Muscle layer of colon (tissue), 2 donors: ENCODE measurements at regions not wholly inside any gene's neighbourhood (a gene's known extent, or its start where the extent isn't known, plus 50 kb on each side); places are given as distances from the start of the nearest gene placed in this dataset.
"Not testable (repeated sequence)": the region's sequence is repeated elsewhere in the genome, so short reads cannot be mapped to it uniquely, and the experiment has no call there.

Source experiments
- H3K27ac ChIP-seq: one replicate; pipeline ENCODE4 v1.7.0; 2013; ENCODE audit warnings: low read depth, mild to moderate bottlenecking, low read length, moderate library complexity
- H3K27me3 ChIP-seq, 2 donors: one replicate each; pipeline ENCODE4 v1.7.0; 2013; ENCODE audit warnings: low read length in 2 of 2, mild to moderate bottlenecking in 2 of 2; ENCODE audit not compliant: insufficient read depth in 2 of 2, control insufficient read depth in 1 of 2
- H3K36me3 ChIP-seq: one replicate; pipeline ENCODE4 v1.7.0; 2013; ENCODE audit warnings: mild to moderate bottlenecking, low read length; ENCODE audit not compliant: insufficient read depth
- H3K4me1 ChIP-seq: one replicate; pipeline ENCODE4 v1.7.0; 2013; ENCODE audit warnings: mild to moderate bottlenecking, low read length; ENCODE audit not compliant: insufficient read depth
- H3K4me3 ChIP-seq, 2 donors: one replicate each; pipeline ENCODE4 v1.7.0; 2013; ENCODE audit warnings: low read length in 2 of 2, low read depth in 1 of 2, mild to moderate bottlenecking in 1 of 2, moderate library complexity in 1 of 2
- H3K9ac ChIP-seq: one replicate; pipeline ENCODE4 v1.7.0; 2013; ENCODE audit warnings: low read length
- H3K9me3 ChIP-seq: one replicate; pipeline ENCODE4 v1.7.0; 2013; ENCODE audit warnings: mild to moderate bottlenecking, low read length
- donor health status: abdominal sarcoma.
- donor health status: Adenocarcinoma of cecum.

DNA sequence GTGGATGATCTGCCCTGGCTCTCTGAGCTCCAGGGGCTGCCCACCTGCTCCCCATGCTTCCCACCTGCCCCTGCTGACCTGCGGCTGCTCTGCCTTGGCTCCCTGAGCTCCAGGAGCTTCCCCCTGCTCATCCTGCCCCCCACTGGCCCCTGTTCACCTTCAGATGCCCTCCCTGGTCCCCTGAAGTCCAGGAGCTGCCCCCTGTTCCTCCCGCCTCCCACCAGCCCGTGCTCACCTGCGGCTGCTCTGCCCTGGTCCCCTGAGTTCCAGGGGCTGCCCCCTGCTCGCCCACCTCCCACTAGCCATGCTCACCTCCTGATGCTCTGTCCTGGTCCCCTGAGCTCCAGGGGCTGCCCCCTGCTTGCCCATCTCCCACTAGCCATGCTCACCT is 219.7 kb downstream of the TMEM121 start:
- H3K9me3 ChIP-seq, result no peaks in the 10 kb centered on the region
- H3K4me1 ChIP-seq, result no peaks in the 10 kb centered on the region
- no peaks in the 10 kb centered on the region for H3K36me3 ChIP-seq
- no peak overlapping the region for H3K9ac ChIP-seq
- H3K27ac ChIP-seq, result no peak overlapping the region
- H3K27me3 ChIP-seq, result no peaks in the 10 kb centered on the region
- no peak overlapping the region for H3K4me3 ChIP-seq

DNA sequence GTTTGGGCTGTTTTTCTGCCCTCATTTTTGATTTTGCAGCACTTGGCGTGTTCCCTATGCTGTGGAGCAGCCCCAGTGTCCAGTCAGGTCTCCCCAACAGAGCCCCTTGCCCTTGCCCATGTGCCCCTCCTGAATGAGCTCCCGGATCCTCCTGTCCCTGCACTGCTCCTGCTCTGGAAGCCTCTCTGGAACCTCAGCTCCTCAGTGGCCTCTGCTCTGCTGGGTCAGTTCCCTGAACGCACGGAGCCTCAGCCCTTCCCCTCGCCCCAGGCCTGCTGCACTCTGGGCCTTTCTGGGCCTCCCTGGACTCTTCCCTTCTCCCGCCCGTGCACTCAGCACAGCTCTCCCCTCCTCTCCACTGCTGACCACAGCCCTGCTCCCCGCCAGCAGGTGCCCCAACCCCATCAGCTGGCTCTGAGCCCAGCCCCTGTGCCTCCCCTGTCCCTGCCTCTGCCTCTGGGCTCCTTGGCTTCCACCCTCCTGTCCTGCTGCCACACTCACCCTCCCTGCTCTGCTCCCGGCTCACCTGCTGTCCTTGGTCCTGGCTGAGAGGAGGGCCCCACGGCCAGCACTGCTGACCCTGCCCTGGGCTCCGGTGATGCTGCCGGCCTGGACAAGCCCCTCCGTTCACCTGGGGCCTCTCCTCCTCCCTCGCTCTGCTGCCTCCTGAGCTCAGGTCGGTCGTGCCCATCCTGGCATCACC is 220.6 kb downstream of the TMEM121 start:
- not testable (repeated sequence) for H3K36me3 ChIP-seq, H3K4me3 ChIP-seq, H3K9me3 ChIP-seq, H3K9ac ChIP-seq, H3K4me1 ChIP-seq, H3K27me3 ChIP-seq, H3K27ac ChIP-seq

DNA sequence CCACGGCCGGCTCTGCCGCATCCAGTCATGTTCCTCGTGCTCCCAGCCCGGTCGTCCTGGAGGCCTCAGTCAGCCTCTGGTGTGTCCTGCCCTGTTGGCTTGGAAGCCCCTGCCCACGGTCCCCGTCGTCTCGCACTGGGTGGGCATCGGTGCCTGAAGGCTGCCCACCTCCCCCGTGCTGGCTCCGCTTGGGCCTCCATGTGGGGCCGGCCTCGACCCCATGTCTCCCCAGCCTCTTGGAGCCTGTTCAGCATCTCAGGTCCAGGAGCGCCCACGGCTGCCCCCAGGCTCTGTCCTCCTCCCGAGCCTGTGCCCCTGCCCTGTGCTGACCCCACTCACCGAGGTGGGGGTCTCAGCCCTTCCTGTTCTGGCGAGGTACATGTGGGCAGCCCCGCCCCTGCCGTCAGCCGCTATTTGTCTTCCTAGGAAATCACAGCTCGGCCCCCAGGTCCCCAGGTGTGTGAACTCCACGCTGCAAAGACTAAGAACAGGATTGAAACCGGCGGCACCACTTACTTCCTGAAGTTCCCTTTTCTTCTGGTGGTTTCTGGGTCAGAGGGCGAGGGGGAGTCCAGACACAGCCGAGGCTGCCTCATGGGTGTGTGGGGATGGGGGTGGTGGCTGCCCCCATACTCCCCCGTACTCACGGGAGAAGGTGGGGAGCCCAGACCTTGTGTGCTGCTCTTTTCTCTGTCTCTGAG is 221.3 kb downstream of the TMEM121 start:
- H3K27ac ChIP-seq, H3K9ac ChIP-seq, H3K9me3 ChIP-seq, H3K4me3 ChIP-seq, H3K36me3 ChIP-seq, H3K4me1 ChIP-seq, H3K27me3 ChIP-seq: not testable (repeated sequence)

DNA sequence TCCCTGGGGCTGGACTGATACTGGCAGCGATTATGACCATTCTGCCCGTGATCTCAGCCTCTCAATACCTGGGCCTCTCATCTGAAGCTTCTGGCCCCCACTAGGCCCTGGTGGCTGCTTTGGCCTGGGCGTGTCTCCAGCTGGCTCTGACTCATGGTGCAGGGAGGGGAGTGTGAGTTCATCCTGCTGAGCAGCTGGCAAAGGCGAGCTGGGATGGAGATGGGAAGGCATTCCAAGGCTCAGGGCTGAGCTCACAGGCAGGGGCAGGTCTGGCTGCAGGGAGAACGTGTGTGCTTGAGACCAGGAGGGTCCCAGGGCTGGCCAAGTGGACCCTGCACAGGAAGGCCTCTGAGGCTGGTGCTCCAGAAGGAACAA is 221.8 kb downstream of the TMEM121 start:
- Histone ChIP-seq H3K9ac (no peak overlapping the region), H3K36me3 (no peaks in the 10 kb centered on the region), H3K27ac (no peak overlapping the region), H3K9me3 (no peaks in the 10 kb centered on the region), H3K4me1 (no peaks in the 10 kb centered on the region), H3K4me3 (no peak overlapping the region), H3K27me3 (no peaks in the 10 kb centered on the region)

DNA sequence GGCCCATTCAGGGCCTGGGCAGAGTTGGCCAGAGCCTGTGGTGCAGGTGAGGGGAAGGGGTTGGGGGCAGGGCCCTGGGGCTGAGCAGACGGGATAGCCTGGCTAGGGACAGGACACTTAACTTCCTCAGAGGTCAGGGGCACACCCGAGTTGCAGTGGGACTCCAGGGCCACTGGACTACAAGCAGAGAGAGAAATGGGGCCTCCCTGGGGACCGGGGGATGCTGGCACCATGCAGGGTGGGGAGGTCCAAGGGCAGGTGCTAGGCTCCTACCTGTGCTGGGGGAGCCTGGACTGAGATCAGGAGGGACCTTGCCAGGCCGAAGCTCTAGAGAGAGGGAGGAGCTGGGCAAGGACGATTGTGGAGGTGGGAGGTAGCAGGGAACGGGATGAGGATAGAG is 222.3 kb downstream of the TMEM121 start:
- not testable (repeated sequence) for H3K4me1 ChIP-seq, H3K27me3 ChIP-seq, H3K4me3 ChIP-seq, H3K27ac ChIP-seq, H3K36me3 ChIP-seq, H3K9me3 ChIP-seq, H3K9ac ChIP-seq

DNA sequence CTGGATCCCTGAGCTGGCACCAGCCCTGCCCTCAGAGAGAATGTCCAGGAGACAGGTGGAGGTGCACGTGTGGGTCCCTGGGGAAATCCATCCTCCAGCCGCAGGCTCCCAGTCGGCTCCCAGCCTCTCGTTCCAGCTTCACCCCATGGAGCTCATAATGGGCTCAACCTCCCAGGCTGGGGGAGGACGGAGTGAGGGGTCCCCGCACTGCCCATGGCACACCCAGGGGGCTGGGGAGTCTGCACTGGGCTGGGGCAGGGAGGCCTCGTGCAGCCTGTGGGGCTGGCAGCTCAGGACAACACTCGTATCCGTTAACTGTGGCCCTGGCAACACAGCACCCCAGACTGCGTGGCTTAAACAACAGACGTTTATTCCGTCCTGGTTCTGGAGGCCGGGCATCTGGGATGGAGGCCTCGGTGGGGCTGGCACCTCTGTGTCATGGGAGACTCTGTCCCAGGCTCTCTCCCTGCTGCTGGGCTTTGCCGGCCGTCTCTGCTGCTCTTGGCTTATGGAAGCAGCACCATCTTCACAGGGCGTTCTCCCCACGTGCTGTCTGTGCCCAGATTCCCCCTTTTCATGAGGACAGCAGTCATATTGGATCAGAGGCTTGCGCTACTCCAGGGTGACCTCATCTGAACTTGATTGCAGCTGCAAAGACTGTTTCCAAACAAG is 223.6 kb downstream of the TMEM121 start:
- not testable (repeated sequence) for H3K4me1 ChIP-seq, H3K36me3 ChIP-seq, H3K9me3 ChIP-seq, H3K4me3 ChIP-seq, H3K9ac ChIP-seq, H3K27ac ChIP-seq, H3K27me3 ChIP-seq

DNA sequence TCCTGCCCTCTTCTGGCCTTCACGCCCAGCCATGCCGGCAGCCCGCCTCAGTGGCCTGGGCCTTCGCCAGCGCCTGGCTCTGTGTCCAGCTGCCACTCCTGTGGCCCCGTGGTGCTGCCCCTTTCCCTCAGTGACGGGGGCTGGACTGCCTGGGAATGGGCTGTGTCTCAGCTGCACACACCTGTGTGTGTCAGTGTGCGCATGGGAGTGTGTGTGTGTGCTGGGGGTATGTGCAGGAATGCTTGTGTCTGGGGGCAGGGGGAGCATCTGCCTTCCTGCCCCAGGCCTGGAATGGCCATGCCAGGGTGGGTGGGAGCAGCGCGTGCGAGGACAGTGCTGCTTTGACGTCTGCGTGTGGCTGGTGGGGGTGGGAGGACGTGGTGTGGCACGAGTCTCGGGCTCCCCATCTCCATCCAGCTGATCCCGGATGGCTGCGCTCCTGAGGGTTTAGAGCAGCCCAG is 224.9 kb downstream of the TMEM121 start:
- H3K9me3 ChIP-seq, H3K27me3 ChIP-seq, H3K27ac ChIP-seq: not testable (repeated sequence)

DNA sequence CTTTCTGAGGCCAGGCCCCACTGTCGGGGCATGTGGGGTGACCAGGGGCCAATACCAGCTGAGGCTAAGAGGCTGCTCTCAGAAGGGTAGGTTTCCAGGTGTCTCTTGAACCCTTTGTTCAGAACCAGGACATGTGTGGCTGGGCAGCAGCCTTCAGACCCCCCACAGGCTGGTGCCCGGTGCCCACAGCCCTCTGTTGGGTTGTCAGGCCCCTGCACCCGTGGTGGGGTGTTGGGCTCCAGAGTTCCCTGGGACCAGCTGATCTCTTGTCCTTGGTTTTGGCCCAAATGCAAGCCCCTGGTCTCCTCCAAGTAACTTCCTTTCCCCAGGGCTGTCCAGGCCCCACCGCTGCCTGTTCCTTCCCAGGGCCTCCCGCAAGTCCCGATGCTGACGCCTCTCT is 226.0 kb downstream of the TMEM121 start:
- H3K9me3 ChIP-seq, H3K4me3 ChIP-seq, H3K9ac ChIP-seq, H3K27ac ChIP-seq, H3K36me3 ChIP-seq, H3K27me3 ChIP-seq, H3K4me1 ChIP-seq: not testable (repeated sequence)

More for the DNA sequence above, 224.9 kb downstream of the TMEM121 start:
- not testable (repeated sequence) for H3K9ac ChIP-seq, H3K4me3 ChIP-seq, H3K36me3 ChIP-seq, H3K4me1 ChIP-seq

DNA sequence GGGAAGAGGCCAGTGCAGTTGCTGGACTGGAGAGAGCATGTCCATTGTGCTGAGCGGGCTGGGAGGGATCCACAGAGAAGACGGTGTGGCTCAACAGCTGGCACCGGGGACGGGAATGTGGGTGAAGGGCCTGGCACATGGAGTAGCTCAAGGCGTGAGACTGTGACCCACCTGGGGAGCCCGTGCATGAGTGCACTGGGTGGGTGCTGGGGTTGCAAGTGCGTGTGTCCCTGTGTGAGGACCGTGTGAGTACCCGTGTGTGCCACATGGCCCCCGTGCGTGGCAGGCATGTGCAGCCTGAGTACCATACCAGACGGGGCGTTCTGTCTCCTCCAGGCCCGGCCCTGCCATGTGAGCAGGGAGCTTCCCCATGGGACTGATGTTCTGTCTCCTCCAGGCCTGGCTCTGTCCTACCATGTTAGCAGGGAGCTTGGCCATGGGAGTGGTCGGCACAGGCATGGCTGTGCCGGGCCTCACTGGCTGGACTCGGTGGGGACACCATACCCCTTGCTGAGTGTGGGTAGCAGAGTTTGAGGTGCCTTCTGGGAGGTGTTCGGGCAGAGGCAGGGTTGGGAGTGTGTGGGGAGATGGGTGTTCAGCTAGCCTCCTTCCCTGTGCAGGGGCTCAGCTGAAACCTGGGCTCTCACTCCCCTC is 234.4 kb downstream of the TMEM121 start:
- Histone ChIP-seq H3K36me3 (no peaks in the 10 kb centered on the region), H3K9me3 (no peaks in the 10 kb centered on the region)

DNA sequence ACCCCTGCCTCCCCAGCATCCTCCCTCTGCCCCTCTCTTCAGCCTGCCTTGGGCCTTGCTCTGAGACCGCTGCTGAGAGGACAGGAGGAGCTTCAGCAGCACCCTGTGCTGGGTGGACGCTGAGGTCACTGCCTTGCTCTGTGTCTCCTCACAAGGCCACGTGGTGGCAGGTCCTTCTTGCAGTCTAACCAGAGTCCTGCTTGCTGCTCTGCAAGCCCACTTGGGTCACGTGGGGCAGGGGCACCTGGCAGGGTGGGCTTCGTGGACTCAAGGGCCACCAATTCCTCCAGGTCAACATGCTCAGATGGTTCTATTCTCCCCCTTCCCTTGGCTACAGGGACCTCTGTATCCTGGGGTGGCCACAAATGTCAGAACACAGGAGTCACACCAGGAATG is 235.0 kb downstream of the TMEM121 start:
- H3K4me1 ChIP-seq, H3K9me3 ChIP-seq, H3K36me3 ChIP-seq, H3K4me3 ChIP-seq, H3K27ac ChIP-seq, H3K9ac ChIP-seq, H3K27me3 ChIP-seq: not testable (repeated sequence)

More for the DNA sequence above, 234.4 kb downstream of the TMEM121 start:
- H3K27ac ChIP-seq, result no peak overlapping the region
- no peaks in the 10 kb centered on the region for H3K27me3 ChIP-seq
- H3K4me3 ChIP-seq, result no peak overlapping the region
- no peak overlapping the region for H3K9ac ChIP-seq
- H3K4me1 ChIP-seq, result peaks cover 4% of the 10 kb centered on the region

DNA sequence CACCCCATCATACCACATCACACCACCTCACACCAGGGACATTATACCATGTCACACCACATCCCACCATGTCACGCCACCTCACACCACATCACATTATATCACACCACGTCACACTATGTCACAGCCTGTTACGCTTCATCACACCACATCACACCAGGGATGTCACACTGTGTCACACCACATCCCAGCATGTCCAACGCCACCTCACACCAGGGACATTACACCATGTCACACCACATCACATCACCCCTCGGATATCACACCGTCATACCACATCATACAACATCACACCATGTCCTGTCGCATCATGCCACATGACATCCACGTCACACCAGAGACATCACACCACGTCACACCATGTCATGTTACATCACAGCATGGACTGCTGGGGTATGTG is 235.5 kb downstream of the TMEM121 start:
- Histone ChIP-seq H3K4me3 (no peak overlapping the region), H3K36me3 (no peaks in the 10 kb centered on the region), H3K9ac (no peak overlapping the region), H3K27ac (no peak overlapping the region), H3K27me3 (no peaks in the 10 kb centered on the region), H3K4me1 (peaks cover 4% of the 10 kb centered on the region), H3K9me3 (no peaks in the 10 kb centered on the region)
